Stimulated activated effector memory CD8-positive, alpha-beta T cell treated with anti-CD3 and anti-CD28 coated beads, Interleukin-12 subunit alpha, Interleukin-12 subunit beta, amount 100 ng/mL, for 72 hours (primary cell): ENCODE measurements at regions not wholly inside any gene's neighbourhood (a gene's known extent, or its start where the extent isn't known, plus 50 kb on each side); places are given as distances from the start of the nearest gene placed in this dataset.

Experiments
- ATAC-seq: fragments of 150-1000 bp; cut with Tn5 transposase; 2 replicates; pipeline ENCODE4 v1.10.0; 2021
- DNase-seq, 2 donors: peaks; one replicate each; pipeline ENCODE4 v3.0.0; 2021 to 2022; ENCODE audit warnings: low spot score in 2 of 2
- H3K27ac Mint-ChIP-seq: one replicate; pipeline ENCODE4 v1.8.0; 2022; ENCODE audit warnings: mild to moderate bottlenecking, mixed read lengths
- H3K36me3 Mint-ChIP-seq: one replicate; pipeline ENCODE4 v1.8.0; 2022; ENCODE audit warnings: mild to moderate bottlenecking, mixed read lengths
- H3K4me1 Mint-ChIP-seq: one replicate; pipeline ENCODE4 v1.8.0; 2022; ENCODE audit warnings: mixed read lengths
- H3K4me3 Mint-ChIP-seq: one replicate; pipeline ENCODE4 v1.8.0; 2022; ENCODE audit warnings: mild to moderate bottlenecking, mixed read lengths
- H3K9me3 Mint-ChIP-seq: one replicate; pipeline ENCODE4 v1.8.0; 2022; ENCODE audit warnings: mixed read lengths

- Mint-ChIP-seq H3K36me3 (no peaks in the 10 kb centered on the region), H3K4me3 (no peak overlapping the region), H3K4me1 (no peaks in the 10 kb centered on the region), H3K9me3 (peaks cover 8% of the 10 kb centered on the region), H3K27ac (no peak overlapping the region)
- DNase-seq (no peak), ATAC-seq (no peak)
These were observed 392.6 kb downstream of the EIPR1 start for GRCh38 chr2:2985020-2985419.

GRCh38 chr2:2981000-2981399, 396.6 kb downstream of the EIPR1 start:
- ATAC-seq (no peak), DNase-seq (no peak)
- Mint-ChIP-seq H3K9me3 (peaks cover 2% of the 10 kb centered on the region), H3K4me1 (no peaks in the 10 kb centered on the region), H3K27ac (no peak overlapping the region), H3K36me3 (no peaks in the 10 kb centered on the region), H3K4me3 (no peak overlapping the region)

- ATAC-seq (no peak), DNase-seq (no peak)
- H3K36me3 Mint-ChIP-seq = no peaks in the 10 kb centered on the region
- peaks cover 11% of the 10 kb centered on the region for H3K9me3 Mint-ChIP-seq
- no peaks in the 10 kb centered on the region for H3K4me1 Mint-ChIP-seq
- H3K27ac Mint-ChIP-seq = no peak overlapping the region
- H3K4me3 Mint-ChIP-seq = no peak overlapping the region
These were observed 402.6 kb downstream of the EIPR1 start for GRCh38 chr2:2974982-2975381.

GRCh38 chr2:2960441-2961133, 417.0 kb downstream of the EIPR1 start:
- ATAC-seq (no peak), DNase-seq (no peak)
- Mint-ChIP-seq H3K36me3 (no peaks in the 10 kb centered on the region), H3K9me3 (peaks cover 5% of the 10 kb centered on the region), H3K27ac (no peak overlapping the region), H3K4me1 (no peaks in the 10 kb centered on the region), H3K4me3 (no peak overlapping the region)

GRCh38 chr2:2950403-2950952, 427.1 kb downstream of the EIPR1 start:
- ATAC-seq = no peak
- Mint-ChIP-seq H3K9me3 (peaks cover 4% of the 10 kb centered on the region), H3K4me1 (no peaks in the 10 kb centered on the region), H3K36me3 (no peaks in the 10 kb centered on the region), H3K27ac (no peak overlapping the region), H3K4me3 (no peak overlapping the region)
- no peak for DNase-seq

GRCh38 chr2:2947406-2947805, 430.2 kb downstream of the EIPR1 start:
- H3K36me3 Mint-ChIP-seq = no peaks in the 10 kb centered on the region
- ATAC-seq (no peak), DNase-seq (no peak)
- peaks cover 2% of the 10 kb centered on the region for H3K9me3 Mint-ChIP-seq
- no peak overlapping the region for H3K27ac Mint-ChIP-seq
- H3K4me1 Mint-ChIP-seq = no peaks in the 10 kb centered on the region
- no peak overlapping the region for H3K4me3 Mint-ChIP-seq

GRCh38 chr2:2942906-2943305, 434.7 kb downstream of the EIPR1 start:
- ATAC-seq = no peak
- Mint-ChIP-seq H3K4me3 (no peak overlapping the region), H3K27ac (no peak overlapping the region), H3K4me1 (no peaks in the 10 kb centered on the region), H3K36me3 (no peaks in the 10 kb centered on the region), H3K9me3 (peaks cover 2% of the 10 kb centered on the region)
- DNase-seq = no peak

- DNase-seq = no peak
These were observed 435.4 kb downstream of the EIPR1 start for GRCh38 chr2:2942225-2942624.

GRCh38 chr2:2941205-2941604, 436.4 kb downstream of the EIPR1 start:
- Mint-ChIP-seq H3K36me3 (no peaks in the 10 kb centered on the region), H3K9me3 (peaks cover 2% of the 10 kb centered on the region), H3K27ac (no peak overlapping the region), H3K4me3 (no peak overlapping the region), H3K4me1 (no peaks in the 10 kb centered on the region)
- ATAC-seq (no peak), DNase-seq (no peak)

More at GRCh38 chr2:2942225-2942624, 435.4 kb downstream of the EIPR1 start:
- ATAC-seq = no peak
- Mint-ChIP-seq H3K4me3 (no peak overlapping the region), H3K9me3 (peaks cover 2% of the 10 kb centered on the region), H3K27ac (no peak overlapping the region), H3K4me1 (no peaks in the 10 kb centered on the region), H3K36me3 (no peaks in the 10 kb centered on the region)

- DNase-seq (no peak), ATAC-seq (no peak)
- no peaks in the 10 kb centered on the region for H3K4me1 Mint-ChIP-seq
- no peak overlapping the region for H3K27ac Mint-ChIP-seq
- H3K36me3 Mint-ChIP-seq = no peaks in the 10 kb centered on the region
- no peak overlapping the region for H3K4me3 Mint-ChIP-seq
- H3K9me3 Mint-ChIP-seq = peaks cover 2% of the 10 kb centered on the region
These were observed 436.9 kb downstream of the EIPR1 start for GRCh38 chr2:2940702-2941101.

- DNase-seq (no peak), ATAC-seq (peak; percentile 33)
- H3K27ac Mint-ChIP-seq = no peak overlapping the region
- H3K4me1 Mint-ChIP-seq = no peaks in the 10 kb centered on the region
- H3K4me3 Mint-ChIP-seq = no peak overlapping the region
- H3K9me3 Mint-ChIP-seq = peaks cover 2% of the 10 kb centered on the region
- no peaks in the 10 kb centered on the region for H3K36me3 Mint-ChIP-seq
These were observed 437.6 kb downstream of the EIPR1 start for GRCh38 chr2:2940061-2940460.

GRCh38 chr2:2939078-2939795, 438.4 kb downstream of the EIPR1 start:
- Mint-ChIP-seq H3K36me3 (no peaks in the 10 kb centered on the region), H3K27ac (no peak overlapping the region), H3K9me3 (peaks cover 2% of the 10 kb centered on the region), H3K4me1 (no peaks in the 10 kb centered on the region), H3K4me3 (no peak overlapping the region)
- no peak for ATAC-seq
- DNase-seq = no peak

GRCh38 chr2:2938481-2938880, 439.1 kb downstream of the EIPR1 start:
- no peak for DNase-seq
- Mint-ChIP-seq H3K9me3 (no peaks in the 10 kb centered on the region), H3K4me1 (no peaks in the 10 kb centered on the region), H3K27ac (no peak overlapping the region), H3K36me3 (no peaks in the 10 kb centered on the region), H3K4me3 (no peak overlapping the region)
- no peak for ATAC-seq

- no peaks in the 10 kb centered on the region for H3K9me3 Mint-ChIP-seq
- H3K36me3 Mint-ChIP-seq = no peaks in the 10 kb centered on the region
- no peak overlapping the region for H3K4me3 Mint-ChIP-seq
- ATAC-seq = no peak
- no peak for DNase-seq
- H3K27ac Mint-ChIP-seq = no peak overlapping the region
- H3K4me1 Mint-ChIP-seq = no peaks in the 10 kb centered on the region
These were observed 442.0 kb downstream of the EIPR1 start for GRCh38 chr2:2935445-2936149.

- peaks cover 4% of the 10 kb centered on the region for H3K9me3 Mint-ChIP-seq
- no peak overlapping the region for H3K27ac Mint-ChIP-seq
- H3K4me1 Mint-ChIP-seq = no peaks in the 10 kb centered on the region
- no peaks in the 10 kb centered on the region for H3K36me3 Mint-ChIP-seq
- ATAC-seq = no peak
- no peak for DNase-seq
- no peak overlapping the region for H3K4me3 Mint-ChIP-seq
These were observed 444.2 kb downstream of the EIPR1 start for GRCh38 chr2:2933426-2933825.
